ENCODE measurements at regions not wholly inside any gene's neighbourhood (a gene's known extent, or its start where the extent isn't known, plus 50 kb on each side); places are given as distances from the start of the nearest gene placed in this dataset.

- Histone ChIP-seq H3K4me2 (ENCODE audit: low read depth, low read length, poor library complexity, severe bottlenecking) (no peak overlapping the region), H3K4me3 (ENCODE audit: insufficient read depth, low read length, poor library complexity, severe bottlenecking) (no peak overlapping the region), H4K20me1 (ENCODE audit: low read depth, low read length) (no peaks in the 10 kb centered on the region), H3K36me3 (ENCODE audit: low read length) (no peaks in the 10 kb centered on the region), H3K9me3 (ENCODE audit: insufficient read depth, low read length) (no peaks in the 10 kb centered on the region), H3K79me2 (ENCODE audit: insufficient read depth, low read length) (no peaks in the 10 kb centered on the region), H3K27ac (ENCODE audit: low read depth, low read length) (no peak overlapping the region), H3K9ac (ENCODE audit: low read length) (no peak overlapping the region), H3F3A (ENCODE audit: insufficient read depth) (no peaks in the 10 kb centered on the region), H3K9me2 (replicated peaks; ENCODE audit: insufficient read depth, low read length) (no peaks in the 10 kb centered on the region), H3K27me3 (ENCODE audit: low read length) (no peaks in the 10 kb centered on the region), H2AFZ (ENCODE audit: low read depth, low read length, severe bottlenecking) (no peak overlapping the region)
- no peak for TF ChIP-seq EZH2phosphoT487 (conservative IDR thresholded peaks at IDR 0.05; ENCODE audit: low read length)
- TF ChIP-seq, protein P1, sequence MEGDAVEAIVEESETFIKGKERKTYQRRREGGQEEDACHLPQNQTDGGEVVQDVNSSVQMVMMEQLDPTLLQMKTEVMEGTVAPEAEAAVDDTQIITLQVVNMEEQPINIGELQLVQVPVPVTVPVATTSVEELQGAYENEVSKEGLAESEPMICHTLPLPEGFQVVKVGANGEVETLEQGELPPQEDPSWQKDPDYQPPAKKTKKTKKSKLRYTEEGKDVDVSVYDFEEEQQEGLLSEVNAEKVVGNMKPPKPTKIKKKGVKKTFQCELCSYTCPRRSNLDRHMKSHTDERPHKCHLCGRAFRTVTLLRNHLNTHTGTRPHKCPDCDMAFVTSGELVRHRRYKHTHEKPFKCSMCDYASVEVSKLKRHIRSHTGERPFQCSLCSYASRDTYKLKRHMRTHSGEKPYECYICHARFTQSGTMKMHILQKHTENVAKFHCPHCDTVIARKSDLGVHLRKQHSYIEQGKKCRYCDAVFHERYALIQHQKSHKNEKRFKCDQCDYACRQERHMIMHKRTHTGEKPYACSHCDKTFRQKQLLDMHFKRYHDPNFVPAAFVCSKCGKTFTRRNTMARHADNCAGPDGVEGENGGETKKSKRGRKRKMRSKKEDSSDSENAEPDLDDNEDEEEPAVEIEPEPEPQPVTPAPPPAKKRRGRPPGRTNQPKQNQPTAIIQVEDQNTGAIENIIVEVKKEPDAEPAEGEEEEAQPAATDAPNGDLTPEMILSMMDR (IDR thresholded peaks at IDR 0.05; ENCODE audit: insufficient read depth, low read length, poor library complexity, severe bottlenecking) = no peak
Observed at GRCh38 chr1:95340061-95340460, 106.1 kb downstream of the RWDD3 start.

- Histone ChIP-seq H3K9ac (ENCODE audit: low read length) (no peak overlapping the region), H3K36me3 (ENCODE audit: low read length) (no peaks in the 10 kb centered on the region), H3F3A (ENCODE audit: insufficient read depth) (no peaks in the 10 kb centered on the region), H3K27ac (ENCODE audit: low read depth, low read length) (no peak overlapping the region), H4K20me1 (ENCODE audit: low read depth, low read length) (no peaks in the 10 kb centered on the region), H3K9me2 (replicated peaks; ENCODE audit: insufficient read depth, low read length) (no peaks in the 10 kb centered on the region), H3K27me3 (ENCODE audit: low read length) (no peaks in the 10 kb centered on the region), H3K9me3 (ENCODE audit: insufficient read depth, low read length) (no peaks in the 10 kb centered on the region), H3K4me3 (ENCODE audit: insufficient read depth, low read length, poor library complexity, severe bottlenecking) (no peak overlapping the region), H3K4me2 (ENCODE audit: low read depth, low read length, poor library complexity, severe bottlenecking) (no peak overlapping the region), H3K79me2 (ENCODE audit: insufficient read depth, low read length) (no peaks in the 10 kb centered on the region), H2AFZ (ENCODE audit: low read depth, low read length, severe bottlenecking) (no peak overlapping the region)
- TF ChIP-seq, protein P1 (IDR thresholded peaks at IDR 0.05; ENCODE audit: insufficient read depth, low read length, poor library complexity, severe bottlenecking) = no peak
Observed at GRCh38 chr1:95352767-95353166, 118.8 kb downstream of the RWDD3 start.

- Histone ChIP-seq H3K79me2 (ENCODE audit: insufficient read depth, low read length) (no peaks in the 10 kb centered on the region), H3K27me3 (ENCODE audit: low read length) (no peaks in the 10 kb centered on the region), H3F3A (ENCODE audit: insufficient read depth) (no peaks in the 10 kb centered on the region), H3K4me2 (ENCODE audit: low read depth, low read length, poor library complexity, severe bottlenecking) (no peak overlapping the region), H3K36me3 (ENCODE audit: low read length) (no peaks in the 10 kb centered on the region), H3K9me2 (replicated peaks; ENCODE audit: insufficient read depth, low read length) (no peaks in the 10 kb centered on the region), H2AFZ (ENCODE audit: low read depth, low read length, severe bottlenecking) (no peak overlapping the region), H3K4me3 (ENCODE audit: insufficient read depth, low read length, poor library complexity, severe bottlenecking) (no peak overlapping the region), H3K9ac (ENCODE audit: low read length) (no peak overlapping the region), H4K20me1 (ENCODE audit: low read depth, low read length) (no peaks in the 10 kb centered on the region), H3K27ac (ENCODE audit: low read depth, low read length) (no peak overlapping the region), H3K9me3 (ENCODE audit: insufficient read depth, low read length) (no peaks in the 10 kb centered on the region)
- no peak for TF ChIP-seq EZH2phosphoT487 (conservative IDR thresholded peaks at IDR 0.05; ENCODE audit: low read length)
- TF ChIP-seq, protein P1 (IDR thresholded peaks at IDR 0.05; ENCODE audit: insufficient read depth, low read length, poor library complexity, severe bottlenecking) = no peak
Observed at GRCh38 chr1:95353194-95353593, 119.2 kb downstream of the RWDD3 start.

GRCh38 chr1:95364546-95364945 lies 130.5 kb downstream of the RWDD3 start:
- H3K36me3 ChIP-seq (ENCODE audit: low read length) = no peaks in the 10 kb centered on the region
- TF ChIP-seq EZH2phosphoT487 (conservative IDR thresholded peaks at IDR 0.05; ENCODE audit: low read length) = no peak
- TF ChIP-seq, protein P1 (IDR thresholded peaks at IDR 0.05; ENCODE audit: insufficient read depth, low read length, poor library complexity, severe bottlenecking) = no peak
- no peak overlapping the region for H3K9ac ChIP-seq (ENCODE audit: low read length)
- no peaks in the 10 kb centered on the region for H3K9me3 ChIP-seq (ENCODE audit: insufficient read depth, low read length)
- no peaks in the 10 kb centered on the region; the same call in 1 of the 2 replicates for H3K9me2 ChIP-seq (replicated peaks; ENCODE audit: insufficient read depth, low read length)
- no peaks in the 10 kb centered on the region for H3K27me3 ChIP-seq (ENCODE audit: low read length)
- H3F3A ChIP-seq (ENCODE audit: insufficient read depth) = no peaks in the 10 kb centered on the region
- no peaks in the 10 kb centered on the region for H3K79me2 ChIP-seq (ENCODE audit: insufficient read depth, low read length)
- H2AFZ ChIP-seq (ENCODE audit: low read depth, low read length, severe bottlenecking) = no peak overlapping the region
- no peak overlapping the region for H3K4me2 ChIP-seq (ENCODE audit: low read depth, low read length, poor library complexity, severe bottlenecking)
- H4K20me1 ChIP-seq (ENCODE audit: low read depth, low read length) = no peaks in the 10 kb centered on the region
- H3K4me3 ChIP-seq (ENCODE audit: insufficient read depth, low read length, poor library complexity, severe bottlenecking) = no peak overlapping the region
- no peak overlapping the region for H3K27ac ChIP-seq (ENCODE audit: low read depth, low read length)
